HG03558 (cell line): ENCODE measurements at regions not wholly inside any gene's neighbourhood (a gene's known extent, or its start where the extent isn't known, plus 50 kb on each side); places are given as distances from the start of the nearest gene placed in this dataset.

Experiments
- ATAC-seq: cut with Tn5 transposase; IDR thresholded peaks from one replicate; pipeline ENCODE4 v1.9.1; 2021; ENCODE audit warnings: moderate number of reproducible peaks; ENCODE audit not compliant: unreplicated experiment; ENCODE audit errors: extremely low read depth

- no peak for ATAC-seq
Measured at GRCh38 chr18:39845106-39845505, 2109.9 kb upstream of the PIK3C3 start.

- ATAC-seq, result no peak
Measured at GRCh38 chr18:39843546-39843945, 2111.5 kb upstream of the PIK3C3 start.

GRCh38 chr18:39842366-39842914, 2112.6 kb upstream of the PIK3C3 start:
- ATAC-seq, result no peak

GRCh38 chr18:39841482-39842365, 2113.3 kb upstream of the PIK3C3 start:
- no peak for ATAC-seq

GRCh38 chr18:39840856-39841481, 2114.1 kb upstream of the PIK3C3 start:
- no peak for ATAC-seq

GRCh38 chr18:39840406-39840805, 2114.6 kb upstream of the PIK3C3 start:
- ATAC-seq, result no peak

GRCh38 chr18:39839782-39840181, 2115.3 kb upstream of the PIK3C3 start:
- no peak for ATAC-seq

GRCh38 chr18:39838831-39839230, 2116.2 kb upstream of the PIK3C3 start:
- no peak for ATAC-seq

GRCh38 chr18:39835303-39836030, 2119.6 kb upstream of the PIK3C3 start:
- ATAC-seq, result no peak

GRCh38 chr18:39834636-39835035, 2120.4 kb upstream of the PIK3C3 start:
- ATAC-seq, result no peak

GRCh38 chr18:39825485-39826150, 2129.4 kb upstream of the PIK3C3 start:
- ATAC-seq, result no peak

GRCh38 chr18:39806525-39806924, 2148.5 kb upstream of the PIK3C3 start:
- no peak for ATAC-seq

- no peak for ATAC-seq
Measured at GRCh38 chr18:39805218-39805617, 2149.8 kb upstream of the PIK3C3 start.

- ATAC-seq, result no peak
Measured at GRCh38 chr18:39802648-39803229, 2152.3 kb upstream of the PIK3C3 start.

- ATAC-seq, result no peak
Measured at GRCh38 chr18:39801848-39802247, 2153.2 kb upstream of the PIK3C3 start.

GRCh38 chr18:39801010-39801409, 2154.0 kb upstream of the PIK3C3 start:
- no peak for ATAC-seq

- no peak for ATAC-seq
Measured at GRCh38 chr18:39799006-39799405, 2156.0 kb upstream of the PIK3C3 start.

GRCh38 chr18:39796393-39796792, 2158.6 kb upstream of the PIK3C3 start:
- ATAC-seq, result no peak

- no peak for ATAC-seq
Measured at GRCh38 chr18:39795350-39795749, 2159.7 kb upstream of the PIK3C3 start.

GRCh38 chr18:39793609-39794008, 2161.4 kb upstream of the PIK3C3 start:
- ATAC-seq, result no peak
